Osteocyte (in vitro differentiated cells): ENCODE measurements at regions not wholly inside any gene's neighbourhood (a gene's known extent, or its start where the extent isn't known, plus 50 kb on each side); places are given as distances from the start of the nearest gene placed in this dataset.

Experiments used
- DNase-seq: peaks from one replicate; pipeline ENCODE4 v3.0.0; 2021; ENCODE audit warnings: mixed read lengths; ENCODE audit not compliant: unreplicated experiment; ENCODE audit errors: extremely low spot score
- H3K27ac Mint-ChIP-seq: one replicate; pipeline ENCODE4 v1.8.0; 2021; ENCODE audit warnings: mild to moderate bottlenecking, mixed read lengths; ENCODE audit not compliant: unreplicated experiment
- H3K27me3 Mint-ChIP-seq: one replicate; pipeline ENCODE4 v1.8.0; 2021; ENCODE audit warnings: mixed read lengths; ENCODE audit not compliant: unreplicated experiment
- H3K36me3 Mint-ChIP-seq: one replicate; pipeline ENCODE4 v1.8.0; 2021; ENCODE audit warnings: mixed read lengths; ENCODE audit not compliant: unreplicated experiment
- H3K4me1 Mint-ChIP-seq: one replicate; pipeline ENCODE4 v1.8.0; 2021; ENCODE audit warnings: mixed read lengths; ENCODE audit not compliant: unreplicated experiment
- H3K4me3 Mint-ChIP-seq: one replicate; pipeline ENCODE4 v1.8.0; 2021; ENCODE audit warnings: mild to moderate bottlenecking, moderate library complexity, mixed read lengths; ENCODE audit not compliant: unreplicated experiment
- H3K9me3 Mint-ChIP-seq: one replicate; pipeline ENCODE4 v1.8.0; 2021; ENCODE audit warnings: mixed read lengths; ENCODE audit not compliant: unreplicated experiment
- CTCF ChIP-seq: fragments of 200-600 bp; sonication (generic); IDR thresholded peaks from 2 replicates; pipeline ENCODE4 v1.5.0; 2021; ENCODE audit warnings: antibody characterized with exemption, mild to moderate bottlenecking, moderate library complexity

DNA sequence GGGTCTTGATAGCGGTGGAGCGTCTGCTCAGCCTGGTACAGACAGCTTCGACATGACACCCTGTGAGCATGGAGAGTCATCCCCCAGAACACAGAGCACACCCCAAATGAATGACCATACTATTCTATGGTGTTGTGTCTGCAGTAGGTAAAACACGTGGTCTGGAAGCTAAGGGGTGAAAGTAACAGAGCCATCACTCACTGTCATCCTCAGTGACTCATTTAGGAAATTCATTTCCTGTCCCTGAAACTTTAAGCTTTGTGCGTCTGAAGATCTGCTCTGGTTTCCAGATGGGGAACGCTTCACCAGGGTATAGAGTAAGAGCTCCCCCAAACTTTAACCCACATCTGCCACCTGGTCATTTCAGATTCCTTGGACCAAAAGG lies 94.8 kb upstream of the DISP3 start:
- Mint-ChIP-seq H3K27ac (no peak overlapping the region), H3K4me3 (no peak overlapping the region), H3K36me3 (no peaks in the 10 kb centered on the region), H3K27me3 (peaks cover 5% of the 10 kb centered on the region), H3K9me3 (no peaks in the 10 kb centered on the region), H3K4me1 (no peaks in the 10 kb centered on the region)
- no peak for DNase-seq
- TF ChIP-seq CTCF = no peak

DNA sequence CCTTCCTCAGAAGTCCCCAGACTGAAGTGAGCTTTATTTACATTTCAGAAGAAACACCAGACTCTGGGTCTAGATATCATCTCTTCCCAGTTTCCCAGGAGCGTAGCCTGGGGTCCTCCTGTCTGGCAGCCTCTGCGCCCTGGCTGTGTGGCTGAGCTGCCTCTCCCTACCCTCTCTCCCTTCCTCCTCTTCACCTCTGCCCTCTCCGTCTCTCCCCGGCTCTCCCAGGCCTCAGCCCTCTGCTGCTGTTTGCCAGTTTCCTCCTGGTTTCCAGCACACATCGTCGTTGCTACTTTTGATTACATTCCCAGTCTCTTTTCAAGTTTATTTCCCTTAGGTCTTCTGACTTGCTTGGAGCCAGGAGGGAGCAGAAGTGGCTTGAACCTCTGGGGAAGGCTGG lies 91.1 kb upstream of the DISP3 start:
- Mint-ChIP-seq H3K4me3 (no peak overlapping the region), H3K27ac (no peak overlapping the region), H3K9me3 (no peaks in the 10 kb centered on the region), H3K36me3 (no peaks in the 10 kb centered on the region), H3K27me3 (peaks cover 16% of the 10 kb centered on the region), H3K4me1 (no peaks in the 10 kb centered on the region)
- no peak for DNase-seq
- no peak for TF ChIP-seq CTCF

- no peak for TF ChIP-seq CTCF
- H3K4me3 Mint-ChIP-seq = no peak overlapping the region
- no peak overlapping the region for H3K27ac Mint-ChIP-seq
- peaks cover 16% of the 10 kb centered on the region for H3K27me3 Mint-ChIP-seq
- no peak for DNase-seq
- H3K9me3 Mint-ChIP-seq = no peaks in the 10 kb centered on the region
- H3K4me1 Mint-ChIP-seq = no peaks in the 10 kb centered on the region
- no peaks in the 10 kb centered on the region for H3K36me3 Mint-ChIP-seq
Measured at GRCh38 chr1:11388617-11389016, 90.3 kb upstream of the DISP3 start.

GRCh38 chr1:11391327-11391726 lies 87.6 kb upstream of the DISP3 start:
- no peak for TF ChIP-seq CTCF
- no peak overlapping the region for H3K27ac Mint-ChIP-seq
- H3K27me3 Mint-ChIP-seq = peaks cover 18% of the 10 kb centered on the region
- no peak overlapping the region for H3K4me3 Mint-ChIP-seq
- no peaks in the 10 kb centered on the region for H3K4me1 Mint-ChIP-seq
- no peaks in the 10 kb centered on the region for H3K9me3 Mint-ChIP-seq
- H3K36me3 Mint-ChIP-seq = no peaks in the 10 kb centered on the region
- DNase-seq = no peak

GRCh38 chr1:11391886-11392285 lies 87.1 kb upstream of the DISP3 start:
- Mint-ChIP-seq H3K36me3 (no peaks in the 10 kb centered on the region), H3K4me3 (no peak overlapping the region), H3K4me1 (no peaks in the 10 kb centered on the region), H3K9me3 (no peaks in the 10 kb centered on the region), H3K27me3 (peaks cover 18% of the 10 kb centered on the region), H3K27ac (no peak overlapping the region)
- TF ChIP-seq CTCF = no peak
- DNase-seq = no peak
